ENCODE measurements at regions not wholly inside any gene's neighbourhood (a gene's known extent, or its start where the extent isn't known, plus 50 kb on each side); places are given as distances from the start of the nearest gene placed in this dataset.

- H3K27me3 Mint-ChIP-seq = peaks cover 2% of the 10 kb centered on the region
- no peaks in the 10 kb centered on the region for H3K4me1 Mint-ChIP-seq
- no peak overlapping the region for H3K4me3 Mint-ChIP-seq
- no peak for DNase-seq (ENCODE audit: low spot score in 2 of 2)
- H3K36me3 Mint-ChIP-seq = no peaks in the 10 kb centered on the region
- H3K27ac Mint-ChIP-seq = no peak overlapping the region
- no peak for ATAC-seq (ENCODE audit: low read depth)
- H3K9me3 Mint-ChIP-seq = no peaks in the 10 kb centered on the region
These were observed 90.6 kb downstream of the TNFSF13B start for GRCh38 chr13:108360139-108360538.

DNA sequence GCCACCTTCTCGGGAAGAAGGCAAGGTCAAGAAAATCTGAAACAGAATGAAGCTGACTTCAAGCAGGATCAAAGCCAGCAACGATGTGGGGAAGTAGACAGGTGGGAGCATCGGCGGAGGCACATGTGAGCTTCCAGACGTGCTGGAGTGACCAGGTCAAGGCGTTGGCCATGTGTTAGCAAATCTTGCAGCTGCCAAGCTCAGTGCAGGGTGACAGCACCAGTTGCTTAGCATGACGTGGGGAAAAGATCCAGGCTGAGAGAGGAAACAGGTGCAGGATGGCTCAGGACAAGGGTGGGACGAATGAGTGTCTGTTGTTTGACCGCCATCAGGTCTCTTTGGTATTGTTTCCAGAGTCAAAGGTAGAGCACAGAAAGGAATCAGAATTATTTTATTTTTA is 92.3 kb downstream of the TNFSF13B start:
- Mint-ChIP-seq H3K4me1 (no peaks in the 10 kb centered on the region), H3K4me3 (no peak overlapping the region), H3K27me3 (no peaks in the 10 kb centered on the region), H3K27ac (no peak overlapping the region), H3K9me3 (no peaks in the 10 kb centered on the region), H3K36me3 (no peaks in the 10 kb centered on the region)
- ATAC-seq (ENCODE audit: low read depth) (no peak), DNase-seq (ENCODE audit: low spot score in 2 of 2) (no peak)

DNA sequence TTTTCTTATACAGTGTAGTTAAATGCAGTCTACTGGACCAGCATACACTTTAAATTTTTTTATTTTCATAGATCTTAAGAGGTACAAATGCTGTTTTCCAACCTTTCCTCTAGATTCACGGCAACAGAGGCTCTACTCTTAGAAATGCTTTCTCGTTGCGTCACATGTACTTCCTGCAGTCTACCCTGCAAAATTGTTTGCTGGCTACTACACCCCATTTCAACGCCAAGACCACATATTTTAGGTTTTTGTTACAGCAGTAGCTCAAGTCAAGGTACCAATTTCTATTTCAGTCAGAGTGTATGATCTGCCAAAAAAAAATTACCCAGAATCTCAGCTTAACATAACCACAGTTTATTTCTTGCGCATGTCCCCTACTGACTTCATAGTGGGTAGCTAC is 94.1 kb downstream of the TNFSF13B start:
- Mint-ChIP-seq H3K27ac (no peak overlapping the region), H3K36me3 (no peaks in the 10 kb centered on the region)

DNA sequence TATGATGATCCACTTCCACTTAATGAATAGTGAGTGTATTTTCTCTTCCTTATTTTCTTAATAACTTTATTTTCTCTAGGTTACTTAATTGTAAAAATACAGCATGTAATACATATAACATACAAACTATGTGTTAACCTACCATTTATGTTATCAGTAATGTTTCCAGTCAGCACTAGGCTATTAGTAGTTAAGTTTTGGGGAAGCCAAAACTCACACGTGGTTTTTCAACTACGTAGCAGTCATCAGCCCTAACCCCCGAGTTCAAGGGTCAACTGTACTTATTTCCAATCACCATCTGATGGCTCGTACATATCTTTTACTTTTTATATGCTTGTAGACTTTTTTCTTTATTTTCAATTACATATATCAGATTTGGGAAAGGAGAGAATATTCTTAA is 95.7 kb downstream of the TNFSF13B start:
- H3K36me3 Mint-ChIP-seq = no peaks in the 10 kb centered on the region
- DNase-seq (ENCODE audit: low spot score in 2 of 2) (no peak), ATAC-seq (ENCODE audit: low read depth) (no peak)
- H3K4me3 Mint-ChIP-seq = no peak overlapping the region
- no peaks in the 10 kb centered on the region for H3K27me3 Mint-ChIP-seq
- peaks cover 4% of the 10 kb centered on the region for H3K9me3 Mint-ChIP-seq
- no peak overlapping the region for H3K27ac Mint-ChIP-seq
- H3K4me1 Mint-ChIP-seq = no peaks in the 10 kb centered on the region

More for the DNA sequence above, 94.1 kb downstream of the TNFSF13B start:
- no peak overlapping the region for H3K4me3 Mint-ChIP-seq
- ATAC-seq (ENCODE audit: low read depth) (no peak), DNase-seq (ENCODE audit: low spot score in 2 of 2) (no peak)
- H3K9me3 Mint-ChIP-seq = peaks cover 2% of the 10 kb centered on the region
- no peaks in the 10 kb centered on the region for H3K4me1 Mint-ChIP-seq
- no peaks in the 10 kb centered on the region for H3K27me3 Mint-ChIP-seq

DNA sequence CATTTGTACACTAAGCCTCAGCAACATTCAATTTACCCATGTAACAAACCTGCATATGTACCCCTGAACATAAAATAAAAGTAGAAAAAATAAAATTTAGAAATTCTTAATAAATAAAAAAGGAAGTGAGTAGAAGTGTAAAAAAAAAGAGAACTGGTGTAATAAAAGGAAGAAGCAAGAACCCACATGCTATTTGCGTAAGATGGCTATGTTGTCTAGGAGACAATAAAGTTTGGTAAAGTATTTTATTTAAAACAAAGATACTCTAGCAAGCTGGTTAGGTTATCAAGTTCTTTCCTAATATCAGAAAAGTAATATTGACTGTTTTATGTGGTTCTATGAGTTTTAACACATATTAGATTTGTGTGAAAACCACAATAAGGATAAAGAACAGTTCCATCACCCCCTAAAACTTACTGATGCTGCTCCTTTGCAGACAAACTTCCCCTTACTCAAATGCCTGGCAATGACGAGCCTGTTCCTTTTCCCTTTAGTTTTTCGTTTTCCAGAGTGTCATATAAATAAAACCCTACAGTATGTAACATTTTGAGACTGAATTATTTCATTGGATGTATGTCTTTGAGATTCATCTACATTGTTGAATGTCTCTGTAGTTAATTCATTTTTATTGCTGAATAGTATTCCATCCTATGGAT is 98.9 kb downstream of the TNFSF13B start:
- no peak for ATAC-seq (ENCODE audit: low read depth)
- peaks cover 7% of the 10 kb centered on the region for H3K9me3 Mint-ChIP-seq
- no peak overlapping the region for H3K27ac Mint-ChIP-seq
- no peaks in the 10 kb centered on the region for H3K36me3 Mint-ChIP-seq
- no peaks in the 10 kb centered on the region for H3K27me3 Mint-ChIP-seq
- no peak overlapping the region for H3K4me3 Mint-ChIP-seq
- H3K4me1 Mint-ChIP-seq = no peaks in the 10 kb centered on the region
- no peak for DNase-seq (ENCODE audit: low spot score in 2 of 2)

DNA sequence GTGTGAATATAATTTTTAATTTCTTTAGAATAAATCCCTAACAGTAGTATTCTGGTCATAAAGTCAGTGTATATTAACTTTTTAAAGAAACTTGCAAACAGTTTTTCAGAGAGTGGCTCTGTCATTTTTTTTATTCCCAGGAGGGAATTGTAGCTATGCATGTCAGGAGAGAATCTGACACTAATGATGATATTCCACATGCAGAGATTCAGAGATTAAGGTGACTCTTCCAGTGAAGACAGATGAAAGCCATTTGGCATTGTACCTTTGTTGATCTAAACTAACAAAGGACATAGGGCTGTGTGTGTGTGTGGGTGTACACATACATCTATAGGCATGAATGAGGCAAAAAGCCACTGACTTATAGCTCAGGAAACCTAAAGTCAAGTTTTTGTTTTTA is 99.9 kb downstream of the TNFSF13B start:
- no peak overlapping the region for H3K4me3 Mint-ChIP-seq
- no peaks in the 10 kb centered on the region for H3K27me3 Mint-ChIP-seq
- no peak overlapping the region for H3K27ac Mint-ChIP-seq
- H3K9me3 Mint-ChIP-seq = peaks cover 7% of the 10 kb centered on the region
- no peaks in the 10 kb centered on the region for H3K36me3 Mint-ChIP-seq
- no peaks in the 10 kb centered on the region for H3K4me1 Mint-ChIP-seq
- no peak for ATAC-seq (ENCODE audit: low read depth)
- DNase-seq (ENCODE audit: low spot score in 2 of 2) = no peak

DNA sequence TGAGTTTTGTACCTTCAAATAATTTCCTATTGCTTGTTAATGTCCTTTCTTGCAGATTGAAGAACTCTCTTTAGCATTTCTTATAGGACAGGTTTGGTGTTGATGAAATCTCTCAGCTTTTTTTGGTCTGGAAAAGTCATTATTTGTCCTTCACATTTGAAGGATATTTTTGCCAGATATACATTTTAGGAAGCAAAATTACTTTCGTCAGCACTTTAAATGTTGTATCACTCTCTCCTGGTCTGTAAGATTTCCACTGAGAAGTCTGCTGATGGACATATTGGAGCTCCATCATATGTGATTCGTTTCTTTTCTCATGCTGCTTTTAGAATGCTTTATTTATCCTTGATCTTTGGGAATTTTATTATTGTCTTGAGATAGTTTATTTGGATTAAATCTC is 105.5 kb downstream of the TNFSF13B start:
- no peak overlapping the region for H3K27ac Mint-ChIP-seq
- H3K4me1 Mint-ChIP-seq = no peaks in the 10 kb centered on the region
- H3K4me3 Mint-ChIP-seq = no peak overlapping the region
- no peaks in the 10 kb centered on the region for H3K36me3 Mint-ChIP-seq
- H3K9me3 Mint-ChIP-seq = peaks cover 4% of the 10 kb centered on the region
- DNase-seq (ENCODE audit: low spot score in 2 of 2) = no peak
- no peaks in the 10 kb centered on the region for H3K27me3 Mint-ChIP-seq
- ATAC-seq (ENCODE audit: low read depth) = no peak

DNA sequence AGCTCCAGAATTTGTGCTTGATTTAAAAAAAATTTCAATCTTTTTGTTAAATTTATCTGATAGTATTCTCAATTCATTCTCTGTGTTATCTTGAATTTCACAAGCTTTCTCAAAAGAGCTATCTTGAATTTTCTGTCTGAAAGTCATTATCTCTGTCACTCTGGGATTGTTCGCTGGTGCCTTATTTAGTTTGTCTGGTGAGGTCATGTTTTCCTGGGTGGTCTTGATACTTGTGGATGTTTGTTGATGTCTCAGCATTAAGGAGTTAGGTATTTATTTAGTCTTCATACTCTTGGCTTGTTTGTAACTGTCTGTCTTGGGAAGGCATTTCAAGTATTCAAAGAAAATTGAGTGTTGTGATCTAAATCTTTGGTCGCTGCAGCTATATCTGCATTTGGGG is 106.3 kb downstream of the TNFSF13B start:
- peaks cover 2% of the 10 kb centered on the region for H3K9me3 Mint-ChIP-seq
- H3K27ac Mint-ChIP-seq = no peak overlapping the region
- no peaks in the 10 kb centered on the region for H3K36me3 Mint-ChIP-seq
- DNase-seq (ENCODE audit: low spot score in 2 of 2) (no peak), ATAC-seq (ENCODE audit: low read depth) (no peak)
- H3K4me1 Mint-ChIP-seq = no peaks in the 10 kb centered on the region
- H3K4me3 Mint-ChIP-seq = no peak overlapping the region
- no peaks in the 10 kb centered on the region for H3K27me3 Mint-ChIP-seq

DNA sequence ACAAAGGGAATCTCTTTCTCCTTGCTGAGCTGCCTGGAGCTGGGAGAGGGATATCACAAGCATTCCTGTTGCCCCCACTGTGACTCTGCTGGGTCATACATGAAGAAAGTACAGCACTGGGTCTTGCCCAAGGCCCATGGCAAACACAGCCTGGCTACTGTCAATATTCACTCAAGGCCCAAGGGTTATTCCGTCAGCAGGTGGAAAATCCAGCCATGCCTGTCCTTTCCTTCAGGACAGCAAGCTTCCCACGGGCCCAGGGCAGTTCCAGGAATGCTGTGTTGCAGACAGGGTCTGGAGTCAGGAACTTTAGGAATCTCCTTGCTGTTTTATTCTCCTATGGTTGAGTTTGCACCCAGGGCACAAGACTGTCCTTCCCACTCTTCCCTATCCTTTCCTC is 106.8 kb downstream of the TNFSF13B start:
- no peak overlapping the region for H3K4me3 Mint-ChIP-seq
- peaks cover 2% of the 10 kb centered on the region for H3K9me3 Mint-ChIP-seq
- no peak for DNase-seq (ENCODE audit: low spot score in 2 of 2)
- no peak overlapping the region for H3K27ac Mint-ChIP-seq
- H3K4me1 Mint-ChIP-seq = no peaks in the 10 kb centered on the region
- H3K36me3 Mint-ChIP-seq = no peaks in the 10 kb centered on the region
- ATAC-seq (ENCODE audit: low read depth) = no peak
- peaks cover 2% of the 10 kb centered on the region for H3K27me3 Mint-ChIP-seq

DNA sequence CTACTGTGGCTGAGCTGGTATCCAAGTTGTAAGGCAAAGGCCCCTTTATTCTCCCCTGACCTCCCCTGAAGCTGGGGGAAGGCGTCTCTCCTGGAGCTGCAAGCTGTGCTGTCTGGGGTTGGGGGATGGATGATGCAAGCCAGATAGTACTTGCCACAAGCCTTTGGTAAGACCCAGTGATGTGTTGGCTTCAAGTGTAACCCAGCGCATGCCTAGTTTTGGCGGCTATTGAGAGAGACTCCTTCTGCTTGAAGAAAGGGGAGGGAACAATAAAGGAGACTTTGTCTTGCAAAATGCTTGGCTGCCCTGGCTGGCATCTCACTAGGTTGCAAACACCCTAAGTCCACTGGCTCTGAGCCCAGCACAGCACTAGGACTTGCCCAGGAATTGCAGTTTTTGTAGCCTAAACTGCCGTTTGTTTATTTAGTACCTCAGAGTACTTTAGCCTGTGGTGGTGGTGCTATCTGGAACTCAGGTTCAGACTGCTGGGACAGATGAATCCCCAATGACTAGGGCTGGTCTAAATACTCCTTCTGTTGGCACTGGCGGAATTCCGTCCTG is 108.2 kb downstream of the TNFSF13B start:
- H3K27me3 Mint-ChIP-seq = peaks cover 2% of the 10 kb centered on the region

GRCh38 chr13:108383667-108384066 is 114.1 kb downstream of the TNFSF13B start:
- Mint-ChIP-seq H3K4me3 (no peak overlapping the region), H3K9me3 (no peaks in the 10 kb centered on the region), H3K27ac (no peak overlapping the region), H3K27me3 (peaks cover 5% of the 10 kb centered on the region), H3K36me3 (no peaks in the 10 kb centered on the region), H3K4me1 (no peaks in the 10 kb centered on the region)
- DNase-seq (ENCODE audit: low spot score in 2 of 2) = no peak
- no peak for ATAC-seq (ENCODE audit: low read depth)

More for the DNA sequence above, 108.2 kb downstream of the TNFSF13B start:
- Mint-ChIP-seq H3K4me3 (no peak overlapping the region), H3K27ac (no peak overlapping the region), H3K9me3 (no peaks in the 10 kb centered on the region), H3K36me3 (no peaks in the 10 kb centered on the region), H3K4me1 (no peaks in the 10 kb centered on the region)
- DNase-seq (ENCODE audit: low spot score in 2 of 2) (no peak), ATAC-seq (ENCODE audit: low read depth) (no peak)

DNA sequence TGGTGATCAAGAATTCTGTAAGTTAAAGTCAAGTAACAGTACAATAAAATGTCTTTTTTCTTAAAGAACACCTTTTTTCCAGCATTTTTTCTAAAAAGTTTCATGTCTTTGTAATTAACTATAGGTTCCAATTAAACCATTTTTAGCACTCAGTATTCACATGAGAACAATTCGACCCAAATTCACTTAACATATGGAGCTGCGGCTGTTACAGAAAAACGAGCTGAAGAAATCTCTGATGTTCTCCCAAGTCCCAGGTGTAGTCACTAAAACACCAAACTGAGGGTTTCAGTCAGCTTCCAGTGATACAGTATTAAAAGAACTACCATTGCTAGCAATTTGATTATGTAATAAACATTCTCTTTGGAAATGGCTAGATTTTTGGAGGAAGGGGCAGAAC is 117.6 kb downstream of the TNFSF13B start:
- no peak overlapping the region for H3K27ac Mint-ChIP-seq
- H3K36me3 Mint-ChIP-seq = no peaks in the 10 kb centered on the region
- DNase-seq (ENCODE audit: low spot score in 2 of 2) (no peak), ATAC-seq (ENCODE audit: low read depth) (no peak)
- peaks cover 3% of the 10 kb centered on the region for H3K27me3 Mint-ChIP-seq
- no peaks in the 10 kb centered on the region for H3K4me1 Mint-ChIP-seq
- H3K4me3 Mint-ChIP-seq = no peak overlapping the region
- no peaks in the 10 kb centered on the region for H3K9me3 Mint-ChIP-seq

DNA sequence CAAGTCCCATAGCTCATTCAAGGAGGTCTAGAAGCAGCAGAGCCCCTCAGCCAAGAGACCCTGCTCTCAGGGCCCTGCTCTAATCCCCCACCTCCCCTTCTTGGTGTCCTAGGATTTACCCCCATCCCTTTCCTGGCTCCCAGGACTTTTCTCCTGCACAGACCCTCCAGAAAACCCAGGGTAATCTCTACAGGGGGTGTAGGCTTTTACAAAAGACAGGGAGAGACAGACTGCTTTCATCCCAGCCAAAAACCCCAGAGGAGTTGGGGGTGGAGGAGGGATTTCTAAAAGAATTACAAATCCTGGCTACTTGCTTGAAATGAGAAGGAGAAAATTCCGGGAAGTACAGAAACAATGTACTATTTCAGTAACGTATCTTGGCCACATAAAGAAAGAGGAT is 133.3 kb downstream of the TNFSF13B start:
- no peak overlapping the region for H3K27ac Mint-ChIP-seq
- H3K4me3 Mint-ChIP-seq = no peak overlapping the region
- no peak for DNase-seq (ENCODE audit: low spot score in 2 of 2)
- H3K27me3 Mint-ChIP-seq = no peaks in the 10 kb centered on the region
- no peak for ATAC-seq (ENCODE audit: low read depth)
- H3K4me1 Mint-ChIP-seq = no peaks in the 10 kb centered on the region
- H3K36me3 Mint-ChIP-seq = no peaks in the 10 kb centered on the region
- no peaks in the 10 kb centered on the region for H3K9me3 Mint-ChIP-seq

DNA sequence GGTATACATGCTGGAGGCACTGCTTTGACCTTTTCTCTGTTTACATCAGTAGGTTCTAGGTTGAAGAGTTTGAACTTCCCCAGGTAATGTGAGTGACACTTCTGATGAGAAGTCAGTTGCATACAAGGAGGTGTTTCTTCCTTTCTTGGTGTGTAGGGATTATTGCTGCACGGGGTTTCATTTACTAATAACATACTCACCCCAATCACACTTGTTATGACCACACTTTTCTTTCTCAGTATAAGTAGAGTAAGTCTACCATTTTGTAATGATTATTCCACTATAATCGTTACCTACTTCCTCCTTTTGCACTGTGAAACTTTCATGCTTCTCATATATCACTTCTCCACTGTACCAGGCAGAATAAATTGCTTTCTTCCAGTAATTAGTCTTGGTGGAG is 138.0 kb downstream of the TNFSF13B start:
- H3K4me1 Mint-ChIP-seq = no peaks in the 10 kb centered on the region
- no peaks in the 10 kb centered on the region for H3K9me3 Mint-ChIP-seq
- DNase-seq (ENCODE audit: low spot score in 2 of 2) (no peak), ATAC-seq (ENCODE audit: low read depth) (no peak)
- H3K27me3 Mint-ChIP-seq = no peaks in the 10 kb centered on the region
- no peak overlapping the region for H3K4me3 Mint-ChIP-seq
- no peak overlapping the region for H3K27ac Mint-ChIP-seq
- H3K36me3 Mint-ChIP-seq = no peaks in the 10 kb centered on the region

DNA sequence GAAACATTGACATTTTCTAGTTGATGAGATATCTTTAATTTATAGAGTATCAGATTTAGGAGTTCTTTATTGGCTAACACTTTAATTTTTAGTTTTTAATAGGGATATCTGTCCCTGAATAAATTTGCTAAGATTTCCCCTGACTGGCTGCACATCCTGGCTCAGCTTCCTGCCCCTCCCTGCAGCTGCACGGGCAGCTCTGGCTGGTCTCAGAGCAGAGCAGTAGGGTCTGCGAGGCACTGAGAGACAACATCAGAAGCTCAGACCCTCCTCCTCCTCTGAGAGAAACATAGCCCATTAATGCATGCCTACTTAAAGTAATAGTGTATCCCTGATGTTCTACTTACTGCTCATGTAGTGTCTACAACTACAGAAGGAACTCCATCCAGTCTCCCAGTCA is 139.2 kb downstream of the TNFSF13B start:
- Mint-ChIP-seq H3K36me3 (no peaks in the 10 kb centered on the region), H3K9me3 (peaks cover 1% of the 10 kb centered on the region), H3K27ac (no peak overlapping the region), H3K4me3 (no peak overlapping the region), H3K27me3 (no peaks in the 10 kb centered on the region), H3K4me1 (no peaks in the 10 kb centered on the region)
- ATAC-seq (ENCODE audit: low read depth) = no peak
- DNase-seq (ENCODE audit: low spot score in 2 of 2) = no peak

All from memory B cell (primary cell).